GM19372 (cell line): ENCODE measurements at regions not wholly inside any gene's neighbourhood (a gene's known extent, or its start where the extent isn't known, plus 50 kb on each side); places are given as distances from the start of the nearest gene placed in this dataset.

Source experiments
- ATAC-seq: cut with Tn5 transposase; IDR thresholded peaks from one replicate; pipeline ENCODE4 v1.9.1; 2021; ENCODE audit warnings: mild to moderate bottlenecking, low read depth, moderate library complexity; ENCODE audit not compliant: unreplicated experiment

- ATAC-seq, result no peak
Measured at GRCh38 chr2:16861111-16861510, 195.5 kb upstream of the CYRIA start.

DNA sequence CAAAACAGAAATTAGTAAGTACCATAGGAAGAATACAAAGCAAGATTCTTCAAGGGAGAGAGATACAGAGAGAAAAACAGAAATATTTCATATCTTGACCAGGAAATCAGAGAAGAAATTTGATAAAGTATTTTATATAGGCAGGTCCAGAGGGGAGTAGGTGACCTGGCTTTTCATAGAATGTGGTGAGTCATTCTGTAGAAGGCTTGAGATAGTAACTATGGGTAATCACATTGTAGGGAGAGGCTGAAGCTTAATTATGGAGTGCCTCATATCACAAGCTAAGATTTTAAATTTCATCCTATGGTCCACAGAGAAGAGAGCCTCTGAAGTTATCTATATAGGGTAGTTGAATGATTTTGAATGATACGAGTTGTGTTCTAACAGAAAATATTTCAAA is 195.0 kb upstream of the CYRIA start:
- no peak for ATAC-seq

- no peak for ATAC-seq
Measured at GRCh38 chr2:16855183-16855582, 189.5 kb upstream of the CYRIA start.

GRCh38 chr2:16853088-16853487 is 187.5 kb upstream of the CYRIA start:
- no peak for ATAC-seq

DNA sequence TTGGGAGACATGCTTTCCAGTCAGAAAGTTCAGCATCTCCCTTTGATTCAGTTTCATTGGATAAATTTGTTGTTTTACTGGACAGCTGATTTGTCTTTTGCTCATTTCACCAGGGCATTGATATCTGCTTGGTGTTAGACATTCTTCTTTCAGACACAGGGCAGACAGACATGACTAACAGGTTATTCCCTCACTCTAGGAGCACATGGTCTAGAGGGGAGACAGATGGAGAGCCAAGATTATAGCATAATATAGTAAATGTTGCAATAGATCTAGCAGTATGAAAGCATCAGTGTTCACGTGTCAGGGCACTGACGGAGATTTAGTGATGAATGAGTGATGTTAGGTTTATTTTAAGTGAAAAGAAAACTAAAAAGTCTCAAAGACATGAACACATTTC is 187.0 kb upstream of the CYRIA start:
- ATAC-seq, result no peak

DNA sequence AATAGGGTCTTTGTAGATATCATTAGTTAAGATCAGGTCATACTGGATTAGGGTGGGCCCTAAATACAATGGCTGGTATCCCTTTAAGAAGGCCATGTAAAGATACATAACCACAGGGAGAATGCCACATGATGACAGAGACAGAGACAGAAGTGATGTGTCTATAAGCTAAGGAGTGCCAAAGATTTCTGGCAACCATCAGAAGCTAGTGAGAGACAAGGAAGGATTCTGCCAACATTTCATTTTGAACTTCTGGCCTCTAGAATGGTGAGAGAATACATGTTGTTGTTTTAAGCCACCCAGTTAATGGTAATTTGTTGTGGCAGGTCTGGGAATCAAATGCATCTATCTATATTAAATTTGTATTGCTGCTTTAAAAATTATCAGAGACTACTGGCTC is 185.5 kb upstream of the CYRIA start:
- ATAC-seq, result no peak

DNA sequence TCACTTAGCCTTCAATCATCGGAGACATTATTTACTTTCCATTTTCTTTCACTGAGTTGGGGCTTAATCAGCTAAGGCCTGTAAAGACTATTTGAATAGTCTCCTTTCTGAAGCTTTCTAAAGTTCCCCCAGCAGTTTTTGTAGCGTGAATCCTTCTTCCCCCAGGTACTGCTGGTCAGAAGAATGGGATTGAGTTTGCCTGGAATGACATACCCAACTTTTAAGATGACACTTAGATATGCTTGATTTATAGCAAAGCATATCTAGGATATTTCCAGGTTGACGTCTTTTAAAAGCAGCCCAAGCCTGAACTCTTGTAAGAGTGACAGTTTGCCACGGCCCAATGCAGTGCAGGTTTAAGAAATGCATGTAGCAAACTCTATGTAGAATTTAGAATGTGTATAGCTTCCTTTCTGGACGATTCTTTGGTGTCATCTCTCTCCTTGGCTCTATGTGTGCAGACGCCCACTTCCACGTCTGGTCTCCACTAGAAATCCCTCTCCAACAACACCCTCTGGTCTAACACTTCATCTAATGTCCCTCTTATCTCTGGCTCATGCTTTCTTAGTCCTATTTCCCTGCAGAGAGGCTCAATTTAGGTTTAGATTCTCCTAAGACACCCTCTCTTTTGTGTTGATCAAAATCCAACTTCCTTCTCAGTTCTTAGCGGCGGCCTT is 175.0 kb upstream of the CYRIA start:
- no peak for ATAC-seq

DNA sequence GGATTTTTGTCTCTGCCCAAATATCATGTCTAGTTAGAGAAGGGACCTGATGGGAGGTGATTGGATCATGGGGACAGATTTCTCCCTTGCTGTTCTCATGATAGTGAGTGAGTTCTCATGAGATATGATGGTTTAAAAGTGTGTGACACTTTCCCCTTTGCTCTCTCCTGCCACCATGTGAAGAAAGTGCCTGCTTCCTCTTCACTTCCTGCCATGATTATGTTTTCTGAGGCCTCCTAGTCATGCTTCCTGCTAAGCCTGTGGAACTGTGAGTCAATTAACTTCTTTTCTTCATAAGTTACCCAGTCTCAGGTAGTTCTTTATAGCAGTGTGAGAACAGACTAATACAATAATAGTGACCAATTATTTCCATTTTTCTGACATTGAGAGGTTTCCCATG is 167.3 kb upstream of the CYRIA start:
- ATAC-seq, result no peak

GRCh38 chr2:16828828-16829160 is 163.2 kb upstream of the CYRIA start:
- no peak for ATAC-seq

DNA sequence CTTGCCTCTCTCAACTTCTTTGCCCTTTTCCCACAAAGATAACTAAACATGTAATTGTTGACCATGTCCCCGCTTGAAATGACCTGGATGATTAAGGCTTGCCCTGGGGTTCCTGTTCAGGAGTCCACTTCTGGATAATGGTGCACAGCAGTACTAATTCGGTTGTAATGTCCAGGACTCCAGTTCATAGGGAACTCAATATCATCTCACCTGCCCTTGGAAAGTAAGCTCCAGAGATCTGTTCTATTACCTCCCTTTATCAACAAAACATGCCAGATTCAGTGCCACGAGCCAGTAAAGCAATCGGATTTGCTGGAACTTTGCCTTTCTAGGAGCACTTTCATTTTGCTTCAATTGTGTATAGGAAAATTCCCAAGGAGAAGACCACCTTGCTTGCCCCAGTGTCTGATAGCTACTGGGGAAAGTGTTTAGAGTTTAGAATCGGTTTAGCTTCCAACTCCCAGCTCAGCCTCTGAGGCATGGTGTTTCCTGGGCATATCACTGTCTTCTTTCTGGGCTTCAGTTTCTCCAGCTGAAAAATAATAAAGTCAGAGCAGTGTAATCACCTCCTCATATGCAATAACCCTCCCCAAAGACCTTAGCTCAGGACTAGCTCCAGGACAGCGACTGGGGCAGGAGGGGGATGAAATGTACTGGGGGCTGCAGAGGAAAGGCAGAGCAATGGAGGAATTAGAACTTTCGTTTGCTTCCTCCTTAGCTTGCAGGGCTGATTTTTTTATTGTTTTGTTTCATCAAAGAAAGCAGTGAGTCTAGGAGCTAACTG is 162.6 kb upstream of the CYRIA start:
- ATAC-seq, result no peak

GRCh38 chr2:16824472-16824871 is 158.8 kb upstream of the CYRIA start:
- no peak for ATAC-seq

DNA sequence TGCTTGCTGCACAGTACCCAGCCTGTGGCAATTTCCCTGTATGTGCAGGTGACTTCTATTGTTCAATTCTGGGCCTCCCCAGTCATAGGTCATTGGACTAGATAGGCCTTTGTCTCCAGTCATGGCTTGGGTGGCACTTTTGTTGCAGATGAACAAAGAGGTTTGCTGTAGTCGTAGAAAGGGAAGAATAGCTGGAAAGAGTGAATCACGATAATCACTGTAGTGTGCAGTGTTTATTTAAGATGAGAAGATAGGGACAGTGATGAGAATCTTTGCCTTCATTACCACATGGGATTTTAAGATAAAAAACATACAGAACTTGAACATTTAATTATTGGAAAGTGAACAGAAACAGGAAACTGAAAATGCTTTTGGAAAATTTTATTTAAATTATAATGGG is 156.1 kb upstream of the CYRIA start:
- no peak for ATAC-seq

DNA sequence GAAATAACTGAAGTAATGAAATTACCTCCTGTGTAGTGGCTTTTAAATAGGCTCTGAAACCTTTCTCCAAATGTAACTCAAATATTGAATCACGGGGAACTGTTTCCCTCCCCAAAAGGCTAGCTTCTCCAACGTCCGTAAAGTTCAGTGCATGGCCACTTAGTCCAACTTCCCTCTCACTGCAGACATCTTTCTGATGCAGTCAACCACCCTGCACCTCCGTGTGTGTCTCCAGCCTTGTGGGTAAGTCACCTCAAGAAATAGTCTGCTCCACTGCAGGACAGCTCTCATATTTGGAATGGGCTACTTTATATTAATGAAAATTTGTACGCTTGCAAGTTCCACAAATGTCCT is 152.5 kb upstream of the CYRIA start:
- no peak for ATAC-seq

GRCh38 chr2:16817305-16818202 is 151.9 kb upstream of the CYRIA start:
- ATAC-seq, result no peak

- no peak for ATAC-seq
Measured at GRCh38 chr2:16816522-16816921, 150.9 kb upstream of the CYRIA start.

DNA sequence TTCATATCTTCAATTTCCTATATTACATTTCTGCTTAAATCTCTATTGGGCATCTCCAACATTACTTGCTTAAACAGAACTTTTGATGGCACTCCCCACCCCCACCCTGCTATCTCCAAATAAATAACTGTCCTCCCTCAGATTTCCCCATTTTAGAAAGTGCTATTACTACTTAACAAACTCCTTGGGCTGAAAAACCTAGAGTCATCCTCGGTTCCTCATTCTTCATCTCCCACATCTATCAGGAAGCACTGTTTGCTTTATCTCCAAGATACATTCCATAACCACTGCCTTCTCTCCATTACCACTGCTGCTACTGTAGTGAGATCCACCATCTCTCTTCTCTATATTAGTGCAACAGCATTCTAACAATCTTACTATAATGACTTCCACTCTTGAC is 150.4 kb upstream of the CYRIA start:
- ATAC-seq, result no peak

GRCh38 chr2:16813593-16813992 is 148.0 kb upstream of the CYRIA start:
- no peak for ATAC-seq

- ATAC-seq, result no peak
Measured at GRCh38 chr2:16798472-16798871, 132.8 kb upstream of the CYRIA start.

- ATAC-seq, result no peak
Measured at GRCh38 chr2:16791496-16791895, 125.9 kb upstream of the CYRIA start.

DNA sequence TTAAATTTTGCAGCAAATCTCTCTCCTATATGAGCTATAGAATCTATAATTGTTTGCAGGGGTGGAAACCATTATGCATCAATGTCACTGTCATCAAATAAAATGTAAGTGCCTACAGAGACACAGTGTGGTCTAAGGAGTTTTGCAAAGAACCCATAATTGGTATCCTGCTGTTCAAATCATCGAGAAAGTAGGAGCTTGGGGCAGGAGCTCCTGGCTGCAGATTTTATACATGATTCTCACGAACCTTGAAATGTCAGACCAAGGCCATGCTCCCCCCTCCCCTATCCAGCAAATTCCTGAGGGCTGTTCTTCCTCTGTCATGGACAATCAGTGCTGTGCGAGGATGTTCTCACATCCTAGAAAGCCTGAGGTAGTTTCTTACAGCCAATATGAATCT is 119.5 kb upstream of the CYRIA start:
- ATAC-seq, result no peak

DNA sequence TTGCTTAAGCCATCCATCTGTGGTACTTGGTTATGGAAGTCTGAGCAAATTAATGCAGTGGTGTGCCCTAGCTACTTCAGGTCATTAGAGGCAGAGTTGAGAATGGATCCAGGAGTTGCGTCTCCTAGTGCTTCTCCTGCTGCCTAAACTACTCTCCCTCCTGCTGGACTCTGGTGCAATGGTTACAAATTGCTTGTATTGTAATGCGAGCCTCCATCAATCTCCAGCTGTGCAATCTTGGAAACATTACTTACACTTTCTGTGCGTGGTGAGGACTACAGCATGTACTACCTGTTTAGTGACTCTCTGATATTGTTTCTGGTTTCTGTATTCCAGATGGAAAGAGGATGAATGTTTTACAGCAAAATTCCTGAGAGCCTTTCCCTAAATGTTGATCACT is 119.0 kb upstream of the CYRIA start:
- ATAC-seq, result no peak
